Lower leg skin (tissue), 4 donors: ENCODE measurements at regions not wholly inside any gene's neighbourhood (a gene's known extent, or its start where the extent isn't known, plus 50 kb on each side); places are given as distances from the start of the nearest gene placed in this dataset.

Experiments
- DNase-seq, 2 donors: peaks; one replicate each; pipeline ENCODE4 v3.0.0-alpha.2; 2019; ENCODE audit warnings: low spot score in 2 of 2
- H3K4me3 ChIP-seq: fragments of 200-600 bp; sonication (generic); 2 replicates; pipeline ENCODE4 v1.5.1; 2017; ENCODE audit warnings: mild to moderate bottlenecking, low read depth; ENCODE audit not compliant: poor library complexity, severe bottlenecking
- CTCF ChIP-seq, 3 donors: fragments of 450-650 bp; IDR thresholded peaks; one replicate each; pipeline ENCODE4 v1.5.1; 2016; ENCODE audit warnings: antibody characterized with exemption in 3 of 3, mild to moderate bottlenecking in 3 of 3, moderate library complexity in 2 of 3
- POLR2A ChIP-seq, 2 donors: fragments of 450-650 bp; IDR thresholded peaks; one replicate each; pipeline ENCODE4 v1.6.1; 2016 to 2017; ENCODE audit warnings: antibody characterized with exemption in 2 of 2, mild to moderate bottlenecking in 1 of 2, moderate library complexity in 1 of 2
- WGBS, 2 donors: methylation state at CpG; one replicate each; pipeline ENCODE4 v1.1.5; 2018; 5-methylcytosine and 5-hydroxymethylcytosine counted together
- intact Hi-C: fragments of 100-400 bp; cut with DNase I; formaldehyde crosslinking; loops from one replicate; pipeline ENCODE4 v1.15.0; 2023; ENCODE audit warnings: low total_unique reads

- H3K4me3 ChIP-seq, result no peak overlapping the region
- 81% methylated on average over 3 of the region's 3 CpGs for WGBS, 2 donors
- TF ChIP-seq POLR2A (IDR thresholded peaks at IDR 0.05), result no peak
- no peak for TF ChIP-seq CTCF (IDR thresholded peaks at IDR 0.05)
- DNase-seq, result no peak
- intact Hi-C loops, result no loop called here
These were observed 997.9 kb downstream of the SUCLG1 start for GRCh38 chr2:83461135-83461534.

GRCh38 chr2:83459456-83459855, 999.6 kb downstream of the SUCLG1 start:
- 57 to 58% methylated on average over 2 of the region's 2 CpGs for WGBS, 2 donors
- TF ChIP-seq CTCF (IDR thresholded peaks at IDR 0.05), result no peak
- intact Hi-C loops, result no loop called here
- no peak for DNase-seq
- H3K4me3 ChIP-seq, result no peak overlapping the region

GRCh38 chr2:83435989-83436388, 1023.1 kb downstream of the SUCLG1 start:
- DNase-seq, result no peak
- TF ChIP-seq POLR2A (IDR thresholded peaks at IDR 0.05) (no peak), CTCF (IDR thresholded peaks at IDR 0.05) (no peak)
- H3K4me3 ChIP-seq, result no peak overlapping the region
- 82 to 88% methylated on average over 2 of the region's 2 CpGs for WGBS, 2 donors
- intact Hi-C loops, result no loop called here

GRCh38 chr2:83420993-83421392, 1038.1 kb downstream of the SUCLG1 start:
- TF ChIP-seq POLR2A (IDR thresholded peaks at IDR 0.05) (no peak), CTCF (IDR thresholded peaks at IDR 0.05) (no peak)
- no peak overlapping the region for H3K4me3 ChIP-seq
- intact Hi-C loops, result no loop called here
- WGBS, 2 donors, result 93 to 98% methylated on average over 1 of the region's 1 CpG
- DNase-seq, result no peak

GRCh38 chr2:83394134-83394904, 1064.8 kb downstream of the SUCLG1 start:
- WGBS, 2 donors, result 37 to 44% methylated on average over 3 of the region's 3 CpGs
- intact Hi-C loops, result no loop called here
- no peak for DNase-seq
- no peak overlapping the region for H3K4me3 ChIP-seq
- no peak for TF ChIP-seq POLR2A (IDR thresholded peaks at IDR 0.05)
- TF ChIP-seq CTCF (IDR thresholded peaks at IDR 0.05), result no peak

GRCh38 chr2:83388804-83389203, 1070.3 kb downstream of the SUCLG1 start:
- no peak for TF ChIP-seq POLR2A (IDR thresholded peaks at IDR 0.05)
- no peak for TF ChIP-seq CTCF (IDR thresholded peaks at IDR 0.05)
- DNase-seq, result no peak
- intact Hi-C loops, result no loop called here
- no peak overlapping the region for H3K4me3 ChIP-seq
- 76 to 83% methylated on average over 1 of the region's 1 CpG for WGBS, 2 donors
